A549 (cell line): ENCODE measurements at regions not wholly inside any gene's neighbourhood (a gene's known extent, or its start where the extent isn't known, plus 50 kb on each side); places are given as distances from the start of the nearest gene placed in this dataset.

Source experiments
- EP300 ChIP-seq, 2 experiments: fragments of >200 bp; sonication (Bioruptor Twin); formaldehyde crosslinking; IDR thresholded peaks; 2 replicates in 1 of 2; 3 replicates in 1 of 2; pipeline ENCODE4 v1.6.1; 2016 to 2017
- RAD21 ChIP-seq, 2 experiments: fragments of >200 bp in 1 of 2; sonication (Bioruptor Twin) in 1 of 2; formaldehyde crosslinking in 1 of 2; IDR thresholded peaks in 1 of 2; conservative IDR thresholded peaks in 1 of 2; 2 replicates in 1 of 2; 3 replicates in 1 of 2; pipeline ENCODE4 v1.6.1; 2012 to 2018; ENCODE audit warnings: inconsistent platforms in 1 of 2
- TF ChIP-seq, protein P1 (sequence below): fragments of >200 bp; sonication (Bioruptor Twin); formaldehyde crosslinking; IDR thresholded peaks from 3 replicates; pipeline ENCODE4 v1.5.1; 2016

GRCh38 chr20:47929368-47930115 is 144.3 kb upstream of the SULF2 start:
- TF ChIP-seq, protein P1, sequence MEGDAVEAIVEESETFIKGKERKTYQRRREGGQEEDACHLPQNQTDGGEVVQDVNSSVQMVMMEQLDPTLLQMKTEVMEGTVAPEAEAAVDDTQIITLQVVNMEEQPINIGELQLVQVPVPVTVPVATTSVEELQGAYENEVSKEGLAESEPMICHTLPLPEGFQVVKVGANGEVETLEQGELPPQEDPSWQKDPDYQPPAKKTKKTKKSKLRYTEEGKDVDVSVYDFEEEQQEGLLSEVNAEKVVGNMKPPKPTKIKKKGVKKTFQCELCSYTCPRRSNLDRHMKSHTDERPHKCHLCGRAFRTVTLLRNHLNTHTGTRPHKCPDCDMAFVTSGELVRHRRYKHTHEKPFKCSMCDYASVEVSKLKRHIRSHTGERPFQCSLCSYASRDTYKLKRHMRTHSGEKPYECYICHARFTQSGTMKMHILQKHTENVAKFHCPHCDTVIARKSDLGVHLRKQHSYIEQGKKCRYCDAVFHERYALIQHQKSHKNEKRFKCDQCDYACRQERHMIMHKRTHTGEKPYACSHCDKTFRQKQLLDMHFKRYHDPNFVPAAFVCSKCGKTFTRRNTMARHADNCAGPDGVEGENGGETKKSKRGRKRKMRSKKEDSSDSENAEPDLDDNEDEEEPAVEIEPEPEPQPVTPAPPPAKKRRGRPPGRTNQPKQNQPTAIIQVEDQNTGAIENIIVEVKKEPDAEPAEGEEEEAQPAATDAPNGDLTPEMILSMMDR: no peak
- TF ChIP-seq RAD21 (conservative IDR thresholded peaks at IDR 0.05 in 1 of 2, IDR thresholded peaks at IDR 0.05 in 1 of 2) (no peak), EP300 (IDR thresholded peaks at IDR 0.05) (no peak)
